ENCODE measurements at regions not wholly inside any gene's neighbourhood (a gene's known extent, or its start where the extent isn't known, plus 50 kb on each side); places are given as distances from the start of the nearest gene placed in this dataset.

DNA sequence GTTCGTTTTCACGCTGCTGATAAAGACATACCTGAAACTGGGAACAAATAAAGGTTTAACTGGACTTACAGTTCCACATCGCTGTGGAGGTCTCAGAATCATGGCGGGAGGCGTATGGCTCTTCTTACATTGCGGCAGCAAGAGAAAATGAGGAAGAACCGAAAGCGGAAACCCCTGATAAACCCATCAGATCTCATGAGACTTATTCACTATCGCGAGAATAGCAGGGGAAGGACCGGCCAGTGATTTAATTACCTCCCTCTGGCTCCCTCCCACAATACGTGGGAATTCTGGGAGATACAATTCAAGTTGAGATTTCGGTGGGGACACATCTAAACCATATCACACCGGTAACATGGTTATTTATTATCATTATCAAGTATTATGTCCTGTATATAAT lies 2204.5 kb downstream of the ARAP2 start:
- no peak overlapping the region for H3K4me3 Mint-ChIP-seq
- no peak for DNase-seq
- no peaks in the 10 kb centered on the region for H3K27me3 Mint-ChIP-seq
- H3K9me3 Mint-ChIP-seq (ENCODE audit: low read depth), result peaks cover 2% of the 10 kb centered on the region
- H3K27ac Mint-ChIP-seq, result no peak overlapping the region
- H3K4me1 Mint-ChIP-seq, result no peaks in the 10 kb centered on the region
- H3K36me3 Mint-ChIP-seq, result no peaks in the 10 kb centered on the region
- no peak for ATAC-seq
- CTCF ChIA-PET, result no interaction called here

DNA sequence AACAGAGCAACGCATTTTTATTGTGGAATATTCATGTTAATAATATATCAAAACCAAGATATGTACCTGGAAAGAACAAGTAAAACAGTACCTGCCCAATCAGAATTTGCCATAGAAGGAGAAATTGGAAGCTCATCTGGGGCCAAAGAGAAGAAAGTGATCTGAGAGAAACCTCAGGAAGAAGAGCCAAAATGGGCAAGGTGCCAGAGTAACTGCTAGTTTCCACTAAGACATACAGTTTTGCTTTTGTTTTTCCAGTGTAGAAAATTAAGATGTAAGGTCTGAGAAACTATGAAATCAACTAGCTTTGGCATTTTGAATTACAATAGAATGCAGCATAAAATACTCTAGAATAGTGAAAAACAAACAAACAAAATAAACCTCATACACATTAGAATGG lies 2201.2 kb downstream of the ARAP2 start:
- Mint-ChIP-seq H3K36me3 (no peaks in the 10 kb centered on the region), H3K27me3 (no peaks in the 10 kb centered on the region), H3K27ac (no peak overlapping the region), H3K4me1 (no peaks in the 10 kb centered on the region), H3K9me3 (ENCODE audit: low read depth) (peaks cover 2% of the 10 kb centered on the region), H3K4me3 (no peak overlapping the region)
- CTCF ChIA-PET, result no interaction called here
- ATAC-seq (no peak), DNase-seq (no peak)

DNA sequence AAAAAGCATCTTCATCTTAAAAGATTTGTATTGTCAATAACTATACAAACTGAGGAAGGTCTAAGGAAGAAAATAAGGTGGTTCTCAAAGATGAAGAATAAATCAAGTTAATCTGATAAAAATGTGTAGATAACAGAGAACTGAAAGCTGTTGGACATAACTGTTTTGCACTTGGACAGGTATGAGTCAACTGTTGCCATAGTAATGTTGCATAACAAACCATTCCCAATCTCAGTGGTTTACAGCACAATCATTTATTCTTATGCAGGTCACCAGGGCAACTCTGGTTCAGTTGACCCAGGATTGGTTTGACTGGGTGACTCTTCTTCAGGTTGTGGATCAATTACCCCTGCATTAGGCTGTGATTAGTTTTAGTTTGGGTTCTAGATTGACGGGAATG lies 2197.7 kb downstream of the ARAP2 start:
- no peak overlapping the region for H3K4me3 Mint-ChIP-seq
- no peak overlapping the region for H3K27ac Mint-ChIP-seq
- no peaks in the 10 kb centered on the region for H3K36me3 Mint-ChIP-seq
- H3K27me3 Mint-ChIP-seq, result no peaks in the 10 kb centered on the region
- ATAC-seq, result no peak
- no peak for DNase-seq
- no peaks in the 10 kb centered on the region for H3K9me3 Mint-ChIP-seq (ENCODE audit: low read depth)
- H3K4me1 Mint-ChIP-seq, result no peaks in the 10 kb centered on the region
- CTCF ChIA-PET, result no interaction called here

DNA sequence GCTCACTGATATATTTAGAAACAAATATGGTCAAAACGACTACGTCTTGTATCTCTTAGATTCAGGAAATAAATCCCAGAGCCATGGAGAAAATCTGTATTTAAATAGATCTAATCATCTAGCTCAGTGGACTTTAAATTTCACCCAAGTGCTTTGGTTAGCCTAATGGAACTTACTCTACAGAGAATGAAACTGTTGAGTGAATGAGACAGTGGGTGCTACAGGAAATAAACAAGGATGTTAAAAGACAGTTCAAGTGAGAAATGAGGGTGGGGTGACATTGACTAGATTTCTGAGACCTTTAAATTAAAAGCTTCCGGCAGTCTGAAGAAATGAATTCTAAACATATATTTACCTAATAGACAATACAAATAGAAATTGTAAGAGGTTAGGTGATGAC lies 2197.0 kb downstream of the ARAP2 start:
- H3K27ac Mint-ChIP-seq, result no peak overlapping the region
- ATAC-seq (no peak), DNase-seq (no peak)

DNA sequence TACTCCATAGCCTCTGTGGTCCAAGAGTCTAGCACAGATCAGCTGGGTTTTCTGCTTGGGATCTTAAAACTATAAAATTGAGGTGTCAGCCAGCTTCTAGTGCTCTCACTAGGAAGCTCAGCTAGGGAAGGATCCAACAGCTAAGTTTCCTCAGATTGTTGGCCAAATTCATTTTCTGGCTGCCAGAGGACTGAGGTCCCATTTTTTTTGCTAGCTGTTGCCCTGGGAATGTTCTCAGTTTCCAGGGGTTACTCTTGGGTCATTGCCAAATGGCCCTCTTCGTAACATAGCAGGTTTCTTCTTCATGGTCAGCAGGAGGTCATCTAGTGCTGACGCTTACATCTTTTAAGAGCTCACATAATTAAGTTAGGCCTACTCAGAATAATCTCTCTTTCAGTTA lies 2178.2 kb downstream of the ARAP2 start:
- Mint-ChIP-seq H3K9me3 (ENCODE audit: low read depth) (peaks cover under 1% of the 10 kb centered on the region), H3K36me3 (no peaks in the 10 kb centered on the region), H3K4me1 (no peaks in the 10 kb centered on the region), H3K4me3 (no peak overlapping the region), H3K27me3 (no peaks in the 10 kb centered on the region), H3K27ac (no peak overlapping the region)
- CTCF ChIA-PET, result no interaction called here
- ATAC-seq (no peak), DNase-seq (no peak)

More for the DNA sequence above, 2197.0 kb downstream of the ARAP2 start:
- CTCF ChIA-PET, result no interaction called here
- Mint-ChIP-seq H3K4me1 (no peaks in the 10 kb centered on the region), H3K36me3 (no peaks in the 10 kb centered on the region), H3K9me3 (ENCODE audit: low read depth) (no peaks in the 10 kb centered on the region), H3K27me3 (no peaks in the 10 kb centered on the region), H3K4me3 (no peak overlapping the region)

DNA sequence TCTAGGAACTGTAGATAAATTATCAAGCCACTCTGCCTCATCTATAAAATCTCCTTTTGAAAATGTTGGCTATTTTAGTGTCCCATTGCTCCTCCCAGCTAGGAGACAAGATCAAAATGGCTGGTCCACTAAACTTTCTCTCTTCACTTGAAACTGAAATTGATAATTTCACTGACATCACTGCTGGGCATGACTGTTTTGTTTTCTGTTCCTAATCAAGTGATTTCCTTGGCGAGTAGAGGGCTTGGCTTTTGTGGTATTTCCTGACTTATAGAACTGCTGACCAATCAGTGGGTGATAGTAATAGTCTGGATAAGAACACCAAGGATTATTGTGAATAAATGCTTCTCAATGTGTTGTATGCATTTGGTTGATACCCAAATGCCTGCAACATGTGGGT lies 2152.9 kb downstream of the ARAP2 start:
- CTCF ChIA-PET, result no interaction called here
- Mint-ChIP-seq H3K27ac (no peak overlapping the region), H3K27me3 (no peaks in the 10 kb centered on the region), H3K4me3 (no peak overlapping the region), H3K9me3 (ENCODE audit: low read depth) (peaks cover 3% of the 10 kb centered on the region), H3K36me3 (no peaks in the 10 kb centered on the region), H3K4me1 (no peaks in the 10 kb centered on the region)
- ATAC-seq (no peak), DNase-seq (no peak)

DNA sequence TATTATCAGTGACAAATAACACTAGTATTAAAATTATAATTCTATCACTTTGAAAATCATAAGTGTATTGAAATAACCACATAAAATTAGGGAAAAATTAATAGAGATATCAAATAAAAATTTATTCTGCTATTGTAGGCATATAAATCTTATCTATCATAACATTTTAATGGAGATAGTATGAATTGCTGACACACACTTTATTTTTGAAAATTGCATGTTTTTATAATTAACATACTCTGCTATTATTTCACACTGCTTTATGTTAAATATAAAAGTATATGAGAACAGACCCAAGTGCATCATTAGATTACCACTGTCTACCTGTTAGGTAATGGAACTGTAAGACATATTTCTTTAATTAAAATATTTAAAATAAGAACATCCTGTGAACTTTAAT lies 2150.2 kb downstream of the ARAP2 start:
- no peak for DNase-seq
- Mint-ChIP-seq H3K4me3 (no peak overlapping the region), H3K36me3 (no peaks in the 10 kb centered on the region), H3K4me1 (no peaks in the 10 kb centered on the region), H3K27ac (no peak overlapping the region), H3K9me3 (ENCODE audit: low read depth) (peaks cover 5% of the 10 kb centered on the region), H3K27me3 (no peaks in the 10 kb centered on the region)
- CTCF ChIA-PET, result no interaction called here
- ATAC-seq, result no peak

DNA sequence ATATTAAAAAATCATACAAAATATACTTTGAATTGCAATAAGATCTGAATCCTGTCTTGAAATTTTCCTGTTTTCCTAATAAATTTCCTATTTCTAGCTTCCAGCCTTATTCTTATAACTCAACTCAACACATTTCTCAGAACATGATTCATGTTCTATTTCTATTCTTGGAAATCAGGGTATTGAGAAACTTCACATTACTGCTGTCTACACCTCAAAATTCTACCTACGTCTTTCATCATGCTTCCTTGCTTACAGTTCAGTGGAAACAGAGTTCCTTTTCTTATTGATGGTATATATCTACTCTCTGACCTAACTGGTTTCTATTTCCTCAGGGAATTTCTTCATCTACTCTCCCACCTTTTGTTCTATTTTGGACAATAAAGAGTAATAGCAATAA lies 2139.0 kb downstream of the ARAP2 start:
- CTCF ChIA-PET, result no interaction called here
- H3K36me3 Mint-ChIP-seq, result no peaks in the 10 kb centered on the region
- no peaks in the 10 kb centered on the region for H3K27me3 Mint-ChIP-seq
- DNase-seq, result no peak
- no peak overlapping the region for H3K4me3 Mint-ChIP-seq
- no peaks in the 10 kb centered on the region for H3K4me1 Mint-ChIP-seq
- ATAC-seq, result no peak
- no peak overlapping the region for H3K27ac Mint-ChIP-seq
- H3K9me3 Mint-ChIP-seq (ENCODE audit: low read depth), result peaks cover 9% of the 10 kb centered on the region

DNA sequence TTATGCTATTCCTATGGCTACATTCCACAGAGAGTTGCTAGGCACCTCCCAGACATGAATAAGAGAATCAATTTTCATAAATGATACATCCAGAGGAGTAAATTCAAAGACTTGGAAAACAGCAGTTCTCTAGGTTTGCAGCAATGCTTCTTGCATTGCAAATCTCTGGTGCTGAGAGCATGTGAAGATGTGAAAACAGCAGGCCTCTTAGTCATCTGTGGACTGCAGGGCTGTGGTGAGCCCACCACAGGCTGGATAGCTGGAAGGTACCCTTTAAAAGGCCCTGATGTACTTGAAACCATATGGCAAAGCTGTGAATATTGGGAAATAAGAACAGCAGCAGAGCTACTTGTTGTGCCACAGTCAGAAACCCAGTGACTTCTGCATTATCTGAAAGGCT lies 2135.9 kb downstream of the ARAP2 start:
- ATAC-seq (no peak), DNase-seq (no peak)
- Mint-ChIP-seq H3K4me1 (no peaks in the 10 kb centered on the region), H3K27ac (no peak overlapping the region), H3K4me3 (no peak overlapping the region), H3K9me3 (ENCODE audit: low read depth) (peaks cover 9% of the 10 kb centered on the region), H3K27me3 (no peaks in the 10 kb centered on the region), H3K36me3 (no peaks in the 10 kb centered on the region)
- CTCF ChIA-PET, result no interaction called here

DNA sequence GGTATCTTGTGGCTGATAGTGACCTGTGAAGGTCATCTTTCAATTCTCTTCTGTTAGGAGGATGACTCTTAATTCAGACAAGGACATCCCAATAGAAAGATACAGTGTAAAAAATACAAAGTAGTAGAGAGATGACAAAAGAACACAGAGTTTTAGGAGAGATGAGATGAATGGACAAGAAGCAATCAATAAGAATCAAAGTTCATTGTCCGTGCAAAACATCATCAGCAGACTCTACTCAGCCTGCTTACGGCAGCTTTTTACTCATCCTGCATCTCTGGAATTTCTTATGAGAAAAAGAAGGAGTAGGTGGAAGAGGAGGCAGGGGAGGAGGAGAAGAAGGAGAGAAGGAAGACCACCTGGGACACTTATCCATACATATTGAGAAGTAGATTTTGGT lies 2131.7 kb downstream of the ARAP2 start:
- CTCF ChIA-PET, result no interaction called here
- peaks cover 3% of the 10 kb centered on the region for H3K9me3 Mint-ChIP-seq (ENCODE audit: low read depth)

DNA sequence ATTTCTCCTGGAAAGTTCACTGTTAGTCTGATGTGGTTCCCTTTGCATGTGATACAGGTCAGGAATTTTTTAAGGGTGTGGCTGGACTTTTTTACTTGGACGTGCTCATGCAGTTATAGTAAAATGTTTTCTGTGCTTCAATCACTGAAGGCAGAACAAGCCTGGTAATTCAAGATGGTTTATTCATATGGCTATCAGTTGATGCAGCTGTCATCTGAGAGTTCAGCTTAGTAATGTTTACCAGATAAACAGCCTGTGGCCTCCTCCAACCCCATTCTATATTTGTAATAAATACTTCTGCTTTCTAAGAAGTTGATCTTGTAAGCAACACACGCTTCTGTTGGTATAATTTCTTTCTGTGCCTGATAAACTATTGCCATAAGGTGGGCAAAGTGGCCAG lies 2105.9 kb downstream of the ARAP2 start:
- no peaks in the 10 kb centered on the region for H3K27me3 Mint-ChIP-seq

More for the DNA sequence above, 2131.7 kb downstream of the ARAP2 start:
- Mint-ChIP-seq H3K4me1 (no peaks in the 10 kb centered on the region), H3K27ac (no peak overlapping the region), H3K36me3 (no peaks in the 10 kb centered on the region), H3K27me3 (no peaks in the 10 kb centered on the region), H3K4me3 (no peak overlapping the region)
- ATAC-seq (no peak), DNase-seq (no peak)

DNA sequence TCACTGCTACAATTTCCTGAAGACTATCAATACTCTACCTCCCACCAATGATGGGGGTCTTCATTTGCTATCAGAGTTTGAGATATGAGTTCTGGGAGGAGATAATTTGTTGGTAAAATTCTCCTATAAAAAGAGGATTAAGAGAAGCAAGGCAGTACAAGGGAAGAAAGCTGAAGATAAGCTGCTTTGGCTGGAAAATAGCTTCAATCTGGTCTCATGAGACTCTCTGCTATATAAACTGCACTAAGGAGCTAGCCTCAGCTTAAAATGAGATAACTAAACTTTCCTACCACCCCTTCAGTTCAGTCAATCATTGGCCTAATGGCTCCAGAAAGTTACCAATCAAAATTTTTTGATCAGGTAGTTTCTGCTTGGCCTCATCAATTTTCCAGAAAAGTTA lies 2105.0 kb downstream of the ARAP2 start:
- Mint-ChIP-seq H3K36me3 (no peaks in the 10 kb centered on the region), H3K9me3 (ENCODE audit: low read depth) (peaks cover 10% of the 10 kb centered on the region), H3K27ac (no peak overlapping the region), H3K27me3 (no peaks in the 10 kb centered on the region), H3K4me3 (no peak overlapping the region), H3K4me1 (no peaks in the 10 kb centered on the region)
- DNase-seq, result no peak
- CTCF ChIA-PET, result no interaction called here
- ATAC-seq, result no peak

More for the DNA sequence above, 2105.9 kb downstream of the ARAP2 start:
- Mint-ChIP-seq H3K36me3 (no peaks in the 10 kb centered on the region), H3K4me3 (no peak overlapping the region), H3K9me3 (ENCODE audit: low read depth) (peaks cover 10% of the 10 kb centered on the region), H3K4me1 (no peaks in the 10 kb centered on the region), H3K27ac (no peak overlapping the region)
- CTCF ChIA-PET, result no interaction called here
- ATAC-seq (no peak), DNase-seq (no peak)

DNA sequence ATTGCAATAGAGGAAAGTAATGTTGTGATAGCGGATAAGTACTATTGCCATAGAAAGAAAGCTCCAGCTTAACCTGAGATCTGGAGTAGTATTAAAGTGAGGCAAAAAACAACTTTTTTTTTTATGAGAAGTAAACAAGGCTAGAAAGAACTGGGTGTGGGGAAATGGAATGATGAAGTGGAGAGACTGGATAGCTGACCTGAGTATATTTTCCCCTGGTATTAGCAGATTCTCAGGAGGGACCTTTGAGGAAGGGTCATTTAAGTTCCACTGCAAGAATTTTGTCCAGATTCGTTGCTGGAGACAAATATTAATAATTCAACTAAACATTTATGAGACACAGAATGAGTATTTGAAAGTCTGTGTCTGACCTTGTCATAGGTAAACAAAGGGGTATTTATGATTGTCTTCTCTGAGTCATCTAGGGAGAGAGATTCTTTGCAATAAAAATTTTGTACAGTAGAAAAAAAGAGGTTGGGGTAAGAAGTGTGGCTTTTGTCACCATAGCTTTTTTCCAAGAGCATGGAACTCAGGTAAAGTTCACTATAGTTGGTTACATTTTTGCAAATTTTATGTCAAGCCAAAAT lies 2095.9 kb downstream of the ARAP2 start:
- Mint-ChIP-seq H3K27ac (no peak overlapping the region), H3K27me3 (no peaks in the 10 kb centered on the region), H3K4me1 (no peaks in the 10 kb centered on the region), H3K4me3 (no peak overlapping the region), H3K9me3 (ENCODE audit: low read depth) (peaks cover 2% of the 10 kb centered on the region), H3K36me3 (no peaks in the 10 kb centered on the region)
- CTCF ChIA-PET, result no interaction called here
- ATAC-seq, result no peak
- no peak for DNase-seq

DNA sequence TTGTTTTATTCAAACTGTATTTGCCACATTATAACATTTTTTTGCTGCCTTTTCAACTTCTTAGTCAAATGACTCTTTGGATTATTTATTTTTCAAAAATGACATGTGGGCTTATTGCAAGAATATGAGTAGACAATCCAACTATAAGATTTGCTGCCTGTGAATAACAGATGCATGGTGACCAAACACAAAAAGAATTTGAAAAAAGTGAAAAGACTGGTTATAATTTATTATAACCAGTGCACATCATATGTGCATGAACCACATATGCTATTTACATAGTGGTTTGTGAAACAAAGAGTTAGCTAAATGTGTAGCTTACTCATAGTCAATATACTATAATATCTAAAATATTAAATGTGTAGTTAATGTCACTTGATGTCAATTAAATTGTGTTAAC lies 2086.8 kb downstream of the ARAP2 start:
- CTCF ChIA-PET, result no interaction called here
- Mint-ChIP-seq H3K36me3 (no peaks in the 10 kb centered on the region), H3K4me3 (no peak overlapping the region), H3K9me3 (ENCODE audit: low read depth) (peaks cover 13% of the 10 kb centered on the region), H3K4me1 (no peaks in the 10 kb centered on the region), H3K27me3 (no peaks in the 10 kb centered on the region), H3K27ac (no peak overlapping the region)
- ATAC-seq, result no peak
- no peak for DNase-seq

DNA sequence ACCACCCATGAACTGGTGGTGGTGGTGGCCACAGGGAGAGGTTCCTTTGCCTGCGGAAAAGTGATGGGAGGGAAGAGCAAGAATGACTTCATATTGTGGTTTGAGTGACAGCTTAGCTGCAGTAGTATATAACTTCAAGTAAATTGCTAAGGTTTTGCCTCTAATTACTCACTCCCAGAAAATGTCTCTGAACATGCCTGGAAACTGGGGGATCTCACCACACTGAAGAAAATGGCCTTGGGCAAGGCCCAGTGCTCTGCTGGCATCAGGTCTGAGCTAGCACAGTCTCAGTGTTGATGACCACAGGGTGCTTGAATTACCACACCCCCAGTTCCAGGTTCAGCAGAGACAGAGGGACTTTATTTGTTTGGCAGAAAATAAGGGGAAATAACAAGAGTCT lies 2085.4 kb downstream of the ARAP2 start:
- CTCF ChIA-PET, result no interaction called here
- Mint-ChIP-seq H3K27ac (no peak overlapping the region), H3K9me3 (ENCODE audit: low read depth) (peaks cover 13% of the 10 kb centered on the region), H3K27me3 (no peaks in the 10 kb centered on the region), H3K4me3 (no peak overlapping the region), H3K4me1 (no peaks in the 10 kb centered on the region), H3K36me3 (no peaks in the 10 kb centered on the region)
- ATAC-seq (no peak), DNase-seq (no peak)
